AG04450 (cell line): ENCODE measurements at regions not wholly inside any gene's neighbourhood (a gene's known extent, or its start where the extent isn't known, plus 50 kb on each side); places are given as distances from the start of the nearest gene placed in this dataset.

Experiments
- CTCF ChIA-PET: fragments of 300-600, 350-600 bp; formaldehyde crosslinking; extraction: SDS; loops from one replicate; lab custom pipeline; 2022; ENCODE audit warnings: antibody characterized with exemption, inconsistent platforms; lab: Charles Lee
- POLR2A ChIA-PET: fragments of 350-600 bp; formaldehyde crosslinking; extraction: SDS; loops from one replicate; lab custom pipeline; 2021; ENCODE audit warnings: antibody characterized with exemption, inconsistent platforms; lab: Yijun Ruan, JAX
- DNase-seq: peaks from one replicate; pipeline ENCODE4 v3.0.0-alpha.2; 2011; ENCODE audit warnings: low read depth, low spot score
- H3K27ac ChIP-seq: one replicate; pipeline ENCODE4 v1.5.1; 2012; ENCODE audit warnings: low read depth, low read length, control low read depth
- H3K27me3 ChIP-seq: one replicate; pipeline ENCODE4 v1.6.0; 2012; ENCODE audit warnings: low read length; ENCODE audit not compliant: control insufficient read depth, insufficient read depth
- H3K4me3 ChIP-seq: 2 replicates; pipeline ENCODE4 v1.5.1; 2011; ENCODE audit warnings: mild to moderate bottlenecking, low read depth, low read length, control low read depth
- H3K9me3 ChIP-seq: 2 replicates; pipeline ENCODE4 v1.5.1; 2012; ENCODE audit warnings: low read length; ENCODE audit not compliant: control insufficient read depth, insufficient read depth
- CTCF ChIP-seq: IDR thresholded peaks from 2 replicates; pipeline ENCODE4 v1.5.1; 2011; ENCODE audit warnings: low read depth, low read length, control low read depth, inconsistent platforms

GRCh38 chr18:68017385-68017784 is 500.9 kb upstream of the DSEL start:
- H3K9me3 ChIP-seq: no peaks in the 10 kb centered on the region
- POLR2A ChIA-PET: no interaction called here
- H3K4me3 ChIP-seq: no peak overlapping the region
- DNase-seq: no peak
- H3K27me3 ChIP-seq: no peaks in the 10 kb centered on the region
- no peak overlapping the region for H3K27ac ChIP-seq
- CTCF ChIA-PET: no interaction called here
- TF ChIP-seq CTCF: no peak

GRCh38 chr18:67997496-67997895 is 481.0 kb upstream of the DSEL start:
- DNase-seq: no peak
- ChIA-PET POLR2A (no interaction called here), CTCF (no interaction called here)
- Histone ChIP-seq H3K27me3 (no peaks in the 10 kb centered on the region), H3K27ac (no peak overlapping the region), H3K4me3 (no peak overlapping the region), H3K9me3 (no peaks in the 10 kb centered on the region)
- no peak for TF ChIP-seq CTCF

- TF ChIP-seq CTCF: no peak
- H3K4me3 ChIP-seq: no peak overlapping the region
- no peaks in the 10 kb centered on the region for H3K9me3 ChIP-seq
- H3K27me3 ChIP-seq: no peaks in the 10 kb centered on the region
- CTCF ChIA-PET: no interaction called here
- H3K27ac ChIP-seq: no peak overlapping the region
- POLR2A ChIA-PET: no interaction called here
- DNase-seq: no peak
Observed at GRCh38 chr18:67995769-67996168, 479.2 kb upstream of the DSEL start.

GRCh38 chr18:67980241-67980640 is 463.7 kb upstream of the DSEL start:
- TF ChIP-seq CTCF: no peak
- no peak for DNase-seq
- Histone ChIP-seq H3K27me3 (no peaks in the 10 kb centered on the region), H3K27ac (no peak overlapping the region), H3K4me3 (no peak overlapping the region), H3K9me3 (no peaks in the 10 kb centered on the region)
- ChIA-PET CTCF (no interaction called here), POLR2A (no interaction called here)

GRCh38 chr18:67977067-67977616 is 460.6 kb upstream of the DSEL start:
- no peak for DNase-seq
- Histone ChIP-seq H3K27me3 (no peaks in the 10 kb centered on the region), H3K9me3 (no peaks in the 10 kb centered on the region), H3K4me3 (no peak overlapping the region), H3K27ac (no peak overlapping the region)
- CTCF ChIA-PET: interaction anchor here (0.6 kb wide), 1 partner anchor 23 kb away, joined by 4 read pairs; no protein-coding TSS in a partner anchor
- no peak for TF ChIP-seq CTCF
- POLR2A ChIA-PET: no interaction called here
